Pancreas (tissue), 10 donors: ENCODE measurements at regions not wholly inside any gene's neighbourhood (a gene's known extent, or its start where the extent isn't known, plus 50 kb on each side); places are given as distances from the start of the nearest gene placed in this dataset.

Experiments
- ATAC-seq, 4 donors: fragments of 200-7000 bp; cut with Tn5 transposase; one replicate each; pipeline versions ENCODE4 v1.8.0 to v1.9.1; 2020; ENCODE audit warnings: mild to moderate bottlenecking in 4 of 4, moderate library complexity in 4 of 4
- DNase-seq, 6 donors: peaks; one replicate each; pipeline ENCODE4 v3.0.0-alpha.2; 2020
- FAIRE-seq: peaks from 2 replicates; lab custom pipeline; 2012; peaks lifted over from hg19 to GRCh38; lab: Jason Lieb, UNC
- H3K27ac ChIP-seq, 4 donors: fragments of 200-600 bp; sonication (generic); 1 replicate in 3 of 4; 2 replicates in 1 of 4; pipeline versions ENCODE4 v1.5.0 to v1.8.0; 2020
- H3K27me3 ChIP-seq, 4 donors: fragments of 200-600 bp; one replicate each; pipeline ENCODE4 v1.8.0; 2021
- H3K36me3 ChIP-seq, 3 donors: fragments of 200-600 bp; sonication (generic) in 1 of 3; one replicate each; pipeline versions ENCODE4 v1.5.0 to v1.8.0; 2020 to 2021
- H3K4me1 ChIP-seq, 3 donors: fragments of 200-600 bp; one replicate each; pipeline ENCODE4 v1.8.0; 2021
- H3K4me3 ChIP-seq, 4 donors: fragments of 200-600 bp; sonication (generic) in 2 of 4; one replicate each; pipeline versions ENCODE4 v1.5.0 to v1.8.0; 2020 to 2021
- H3K9me3 ChIP-seq, 4 donors: fragments of 200-600 bp; one replicate each; pipeline ENCODE4 v1.8.0; 2021
- CTCF ChIP-seq, 4 donors: fragments of 200-600 bp; sonication (generic) in 3 of 4; IDR thresholded peaks; one replicate each; pipeline versions ENCODE4 v1.5.0 to v1.8.0; 2021; ENCODE audit warnings: antibody characterized with exemption in 4 of 4
- WGBS, 2 donors: extraction: QIAGEN DNeasy Blood & Tissue Kit; methylation state at CpG; one replicate each; pipeline ENCODE4 v1.1.7; 2013; 5-methylcytosine and 5-hydroxymethylcytosine counted together
- intact Hi-C, 3 donors: fragments of 100-400 bp; cut with DNase I; formaldehyde crosslinking; loops; one replicate each; pipeline versions ENCODE4 v1.11.1 to v1.14.2; 2022
- donor health status: healthy with polysubstance abuse.
- donor health status: DM: no; HTN: no; CAD: no; lungs with moderate emphysema.
- donor health status: DM: no; HTN: no; CAD: no.
- donor health status: control.
- donor health status: control.
- donor health status: Bipolar disorder and iron deficiency.
- donor health status: DM: yes; HTN: yes; CAD: no.
- donor health status: DM: no; HTN: no; CAD: no.
- donor health status: DM: no; HTN: no; CAD: no.
- donor health status: DM: yes; HTN: yes; CAD: no.

- 67 to 74% methylated on average over 4 of the region's 4 CpGs for WGBS, 2 donors
- Histone ChIP-seq H3K4me3 (no peak overlapping the region), H3K27me3 (no peaks in the 10 kb centered on the region), H3K9me3 (no peaks in the 10 kb centered on the region), H3K27ac (no peak overlapping the region), H3K4me1 (no peaks in the 10 kb centered on the region), H3K36me3 (no peaks in the 10 kb centered on the region)
- no peak for TF ChIP-seq CTCF (IDR thresholded peaks at IDR 0.05)
- ATAC-seq (no peak), DNase-seq (no peak), FAIRE-seq (no peak)
- intact Hi-C loops, result no loop called here
Measured at GRCh38 chr14:53452005-53452673, 299.0 kb upstream of the DDHD1 start.

- Histone ChIP-seq H3K27ac (no peak overlapping the region), H3K4me3 (no peak overlapping the region), H3K9me3 (no peaks in the 10 kb centered on the region), H3K4me1 (no peaks in the 10 kb centered on the region), H3K27me3 (no peaks in the 10 kb centered on the region), H3K36me3 (no peaks in the 10 kb centered on the region)
- FAIRE-seq, result no peak
- no peak for DNase-seq
- intact Hi-C loops, result no loop called here
- ATAC-seq, result peak in 2 of 4 donors; percentile 40 to 50
- 21 to 22% methylated on average over 3 of the region's 3 CpGs for WGBS, 2 donors
- TF ChIP-seq CTCF (IDR thresholded peaks at IDR 0.05), result no peak
Measured at GRCh38 chr14:53450871-53451270, 297.7 kb upstream of the DDHD1 start.

- TF ChIP-seq CTCF (IDR thresholded peaks at IDR 0.05), result no peak
- FAIRE-seq (no peak), ATAC-seq (no peak), DNase-seq (no peak)
- WGBS, 2 donors, result 58 to 67% methylated on average over 2 of the region's 2 CpGs
- H3K4me3 ChIP-seq, result no peak overlapping the region
- H3K27me3 ChIP-seq, result no peaks in the 10 kb centered on the region
- H3K9me3 ChIP-seq, result no peaks in the 10 kb centered on the region
- H3K27ac ChIP-seq, result no peak overlapping the region
- H3K4me1 ChIP-seq, result no peaks in the 10 kb centered on the region
- intact Hi-C loops, result no loop called here
- no peaks in the 10 kb centered on the region for H3K36me3 ChIP-seq
Measured at GRCh38 chr14:53448682-53449081, 295.6 kb upstream of the DDHD1 start.

GRCh38 chr14:53444677-53445312 lies 291.7 kb upstream of the DDHD1 start:
- ATAC-seq, result no peak
- H3K27me3 ChIP-seq, result no peaks in the 10 kb centered on the region
- no peak for TF ChIP-seq CTCF (IDR thresholded peaks at IDR 0.05)
- 65 to 72% methylated on average over 5 of the region's 5 CpGs for WGBS, 2 donors
- no peak for DNase-seq
- H3K27ac ChIP-seq, result no peak overlapping the region
- H3K4me1 ChIP-seq, result no peaks in the 10 kb centered on the region
- no peaks in the 10 kb centered on the region for H3K36me3 ChIP-seq
- H3K4me3 ChIP-seq, result no peak overlapping the region
- no peak for FAIRE-seq
- no peaks in the 10 kb centered on the region for H3K9me3 ChIP-seq
- intact Hi-C loops, result no loop called here

GRCh38 chr14:53441789-53442188 lies 288.7 kb upstream of the DDHD1 start:
- intact Hi-C loops, result no loop called here
- no peak for ATAC-seq
- DNase-seq, result no peak
- 53 to 61% methylated on average over 6 of the region's 6 CpGs for WGBS, 2 donors
- TF ChIP-seq CTCF (IDR thresholded peaks at IDR 0.05), result no peak
- no peaks in the 10 kb centered on the region for H3K36me3 ChIP-seq
- H3K4me1 ChIP-seq, result no peaks in the 10 kb centered on the region
- no peaks in the 10 kb centered on the region for H3K9me3 ChIP-seq
- H3K27ac ChIP-seq, result no peak overlapping the region
- H3K4me3 ChIP-seq, result no peak overlapping the region
- no peak for FAIRE-seq
- no peaks in the 10 kb centered on the region for H3K27me3 ChIP-seq
